GM10266 (cell line): ENCODE measurements at regions not wholly inside any gene's neighbourhood (a gene's known extent, or its start where the extent isn't known, plus 50 kb on each side); places are given as distances from the start of the nearest gene placed in this dataset.

Experiments
- DNase-seq: peaks from one replicate; pipeline ENCODE4 v3.0.0; 2012; ENCODE audit errors: extremely low spot score
- CTCF ChIP-seq: IDR thresholded peaks from 2 replicates; pipeline ENCODE4 v1.5.1; 2012; ENCODE audit warnings: mild to moderate bottlenecking, low read depth; ENCODE audit not compliant: control insufficient read depth, insufficient read depth; ENCODE audit errors: missing control alignments

GRCh38 chr4:58042176-58042575 lies 932.0 kb upstream of the IGFBP7 start:
- no peak for DNase-seq
- no peak for TF ChIP-seq CTCF

GRCh38 chr4:57993944-57994343 lies 883.8 kb upstream of the IGFBP7 start:
- TF ChIP-seq CTCF = no peak
- no peak for DNase-seq

- no peak for DNase-seq
- TF ChIP-seq CTCF = no peak
Observed at GRCh38 chr4:57989430-57989829, 879.2 kb upstream of the IGFBP7 start.

- no peak for DNase-seq
- no peak for TF ChIP-seq CTCF
Observed at GRCh38 chr4:57985161-57985560, 875.0 kb upstream of the IGFBP7 start.

GRCh38 chr4:57981123-57981522 lies 870.9 kb upstream of the IGFBP7 start:
- no peak for TF ChIP-seq CTCF
- DNase-seq = no peak

GRCh38 chr4:57974821-57975220 lies 864.6 kb upstream of the IGFBP7 start:
- no peak for TF ChIP-seq CTCF
- no peak for DNase-seq

GRCh38 chr4:57973819-57974218 lies 863.6 kb upstream of the IGFBP7 start:
- no peak for DNase-seq
- TF ChIP-seq CTCF = no peak

- TF ChIP-seq CTCF = no peak
- no peak for DNase-seq
Observed at GRCh38 chr4:57971261-57971660, 861.1 kb upstream of the IGFBP7 start.
